ENCODE measurements at regions not wholly inside any gene's neighbourhood (a gene's known extent, or its start where the extent isn't known, plus 50 kb on each side); places are given as distances from the start of the nearest gene placed in this dataset.

DNA sequence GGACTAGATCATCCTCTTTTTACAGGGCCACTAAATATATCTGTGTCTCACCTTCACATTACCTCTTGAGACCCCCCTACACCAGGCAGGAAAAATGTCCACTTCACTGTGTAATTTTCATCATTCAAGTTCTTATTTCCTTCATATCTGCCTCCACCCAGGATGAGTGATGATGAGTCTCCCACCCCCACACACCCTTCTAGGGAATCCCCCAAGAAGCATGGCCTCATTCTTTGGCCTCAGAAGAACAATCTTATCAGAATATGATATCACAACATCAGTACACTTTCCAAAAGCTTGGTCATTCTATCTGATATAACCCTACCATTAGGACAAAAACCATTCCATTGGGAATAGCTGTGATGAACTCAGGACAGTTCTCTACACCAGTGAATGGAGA, 170.3 kb upstream of the DUSP10 start:
- TF ChIP-seq, protein P1, sequence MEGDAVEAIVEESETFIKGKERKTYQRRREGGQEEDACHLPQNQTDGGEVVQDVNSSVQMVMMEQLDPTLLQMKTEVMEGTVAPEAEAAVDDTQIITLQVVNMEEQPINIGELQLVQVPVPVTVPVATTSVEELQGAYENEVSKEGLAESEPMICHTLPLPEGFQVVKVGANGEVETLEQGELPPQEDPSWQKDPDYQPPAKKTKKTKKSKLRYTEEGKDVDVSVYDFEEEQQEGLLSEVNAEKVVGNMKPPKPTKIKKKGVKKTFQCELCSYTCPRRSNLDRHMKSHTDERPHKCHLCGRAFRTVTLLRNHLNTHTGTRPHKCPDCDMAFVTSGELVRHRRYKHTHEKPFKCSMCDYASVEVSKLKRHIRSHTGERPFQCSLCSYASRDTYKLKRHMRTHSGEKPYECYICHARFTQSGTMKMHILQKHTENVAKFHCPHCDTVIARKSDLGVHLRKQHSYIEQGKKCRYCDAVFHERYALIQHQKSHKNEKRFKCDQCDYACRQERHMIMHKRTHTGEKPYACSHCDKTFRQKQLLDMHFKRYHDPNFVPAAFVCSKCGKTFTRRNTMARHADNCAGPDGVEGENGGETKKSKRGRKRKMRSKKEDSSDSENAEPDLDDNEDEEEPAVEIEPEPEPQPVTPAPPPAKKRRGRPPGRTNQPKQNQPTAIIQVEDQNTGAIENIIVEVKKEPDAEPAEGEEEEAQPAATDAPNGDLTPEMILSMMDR (conservative IDR thresholded peaks at IDR 0.05; ENCODE audit: low read length): no peak
- no peak for TF ChIP-seq EZH2phosphoT487 (IDR thresholded peaks at IDR 0.05; ENCODE audit: borderline replicate concordance)
